ENCODE measurements at regions not wholly inside any gene's neighbourhood (a gene's known extent, or its start where the extent isn't known, plus 50 kb on each side); places are given as distances from the start of the nearest gene placed in this dataset.
"Not testable (repeated sequence)": the region's sequence is repeated elsewhere in the genome, so short reads cannot be mapped to it uniquely, and the experiment has no call there.

DNA sequence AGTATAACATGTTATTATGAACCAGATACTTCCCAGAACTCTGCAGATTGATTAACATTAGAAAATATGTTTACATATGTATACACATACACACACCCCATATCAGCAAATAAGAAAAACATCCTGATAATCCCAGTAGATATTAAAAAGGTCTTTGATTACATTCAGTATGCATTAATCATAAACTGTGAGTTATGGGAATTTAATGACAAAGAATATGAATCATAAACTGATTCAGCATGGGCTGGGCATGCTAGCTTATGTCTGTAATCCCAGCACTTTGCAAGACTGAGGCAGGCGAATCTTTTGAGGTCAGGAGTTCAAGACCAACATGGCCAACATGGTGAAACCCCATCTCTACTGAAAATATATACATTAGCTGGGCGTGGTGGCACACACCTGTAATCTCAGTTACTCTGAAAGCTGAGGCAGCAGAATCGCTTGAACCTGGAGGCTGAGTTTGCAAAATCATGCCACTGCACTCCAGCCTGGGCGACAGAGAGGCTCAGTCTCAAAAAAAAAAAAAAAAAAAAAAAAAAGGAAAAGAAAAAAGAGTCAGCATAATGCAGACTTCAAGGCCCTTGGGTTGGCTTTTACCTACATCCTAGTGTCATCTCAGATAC is 581.9 kb upstream of the PRR20A start:
- Mint-ChIP-seq H3K4me3 (no peak overlapping the region), H3K36me3 (ENCODE audit: low read depth) (no peaks in the 10 kb centered on the region), H3K27me3 (ENCODE audit: low read depth) (no peaks in the 10 kb centered on the region), H3K9me3 (peaks cover 48% of the 10 kb centered on the region), H3K27ac (no peak overlapping the region), H3K4me1 (ENCODE audit: low read depth) (no peaks in the 10 kb centered on the region)
- no peak for DNase-seq (ENCODE audit: low spot score)

DNA sequence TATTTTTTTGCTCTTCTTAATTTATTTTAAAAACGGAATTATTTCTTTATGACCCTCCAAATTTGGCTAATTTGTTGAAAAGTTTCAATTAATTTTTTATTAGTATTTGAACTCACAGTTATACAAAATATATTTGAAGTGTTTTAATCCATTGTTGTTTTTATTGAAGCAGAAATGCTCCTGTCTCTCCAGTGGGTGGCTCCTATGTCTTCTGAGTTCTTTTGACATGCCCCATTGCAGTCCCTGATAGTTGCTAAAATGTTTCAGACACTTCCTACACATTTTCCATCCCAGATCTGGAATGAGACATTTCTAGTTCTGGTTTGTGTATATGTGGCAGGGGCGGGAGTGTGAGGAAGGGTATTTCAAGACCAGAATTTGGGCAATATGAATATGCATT is 579.4 kb upstream of the PRR20A start:
- Mint-ChIP-seq H3K9me3 (peaks cover 38% of the 10 kb centered on the region), H3K4me3 (no peak overlapping the region), H3K4me1 (ENCODE audit: low read depth) (no peaks in the 10 kb centered on the region), H3K27ac (no peak overlapping the region), H3K27me3 (ENCODE audit: low read depth) (no peaks in the 10 kb centered on the region), H3K36me3 (ENCODE audit: low read depth) (no peaks in the 10 kb centered on the region)
- DNase-seq (ENCODE audit: low spot score): no peak

DNA sequence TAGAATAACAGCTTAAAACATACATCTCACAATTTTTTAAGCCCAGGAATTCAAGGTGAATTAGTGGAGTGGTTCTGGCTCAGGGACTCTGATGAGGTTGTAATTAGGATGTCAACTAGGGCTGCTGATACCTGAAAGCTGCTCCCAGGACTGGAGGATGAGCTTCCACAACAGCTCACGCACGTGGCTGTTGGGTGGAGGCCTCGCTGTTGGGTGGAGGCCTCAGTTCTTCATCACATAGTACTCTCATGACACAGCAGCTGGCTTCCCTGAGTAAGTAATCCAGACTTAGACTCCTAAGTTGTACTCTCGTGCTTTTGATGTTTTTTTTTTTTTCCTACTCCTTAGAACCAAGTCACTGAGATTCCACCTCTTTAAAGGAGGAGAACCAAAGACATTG is 577.1 kb upstream of the PRR20A start:
- DNase-seq (ENCODE audit: low spot score): no peak
- Mint-ChIP-seq H3K9me3 (peaks cover 19% of the 10 kb centered on the region), H3K4me1 (ENCODE audit: low read depth) (no peaks in the 10 kb centered on the region), H3K4me3 (no peak overlapping the region), H3K36me3 (ENCODE audit: low read depth) (no peaks in the 10 kb centered on the region), H3K27ac (no peak overlapping the region), H3K27me3 (ENCODE audit: low read depth) (no peaks in the 10 kb centered on the region)

DNA sequence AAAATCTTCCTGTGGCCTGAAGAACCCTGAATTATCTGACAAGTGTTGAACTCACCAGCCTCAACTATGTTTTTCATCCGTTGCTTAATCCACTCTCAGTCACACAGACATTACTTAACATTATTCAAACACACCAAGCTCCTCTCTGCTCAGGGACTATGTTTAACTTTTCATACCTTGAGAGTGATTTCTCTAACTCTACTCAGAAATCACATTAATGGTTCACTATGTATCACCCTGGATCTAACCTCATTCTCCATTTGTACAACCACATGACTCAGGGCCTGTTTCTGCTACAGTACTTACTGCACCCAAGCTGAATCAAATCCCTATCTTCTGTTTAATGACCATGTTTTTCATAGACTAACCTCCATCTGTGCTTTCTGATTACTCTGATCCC is 553.7 kb upstream of the PRR20A start:
- Mint-ChIP-seq H3K4me1 (ENCODE audit: low read depth) (no peaks in the 10 kb centered on the region), H3K27ac (no peak overlapping the region), H3K4me3 (no peak overlapping the region), H3K9me3 (peaks cover 60% of the 10 kb centered on the region), H3K36me3 (ENCODE audit: low read depth) (no peaks in the 10 kb centered on the region), H3K27me3 (ENCODE audit: low read depth) (no peaks in the 10 kb centered on the region)
- no peak for DNase-seq (ENCODE audit: low spot score)

DNA sequence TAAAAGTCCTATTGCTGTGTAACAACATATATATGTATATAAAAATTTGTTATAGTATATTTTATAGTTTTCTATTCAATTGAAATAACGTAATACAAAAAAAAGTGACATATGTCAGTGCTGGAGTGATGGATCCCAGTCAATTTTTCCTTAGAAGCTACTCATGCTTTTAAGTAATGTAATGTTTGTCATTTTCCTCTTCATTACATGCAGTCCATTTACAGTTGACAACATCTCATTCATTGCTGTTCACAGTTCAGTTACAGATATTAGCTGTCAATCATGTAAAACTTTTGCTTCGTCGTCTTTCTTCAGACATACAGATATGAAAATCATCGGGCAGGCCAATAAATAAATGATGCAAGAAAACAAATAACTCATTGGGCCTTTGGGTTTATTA is 525.1 kb upstream of the PRR20A start:
- Mint-ChIP-seq H3K4me3 (no peak overlapping the region), H3K9me3 (peaks cover 20% of the 10 kb centered on the region), H3K27ac (no peak overlapping the region), H3K27me3 (ENCODE audit: low read depth) (no peaks in the 10 kb centered on the region), H3K4me1 (ENCODE audit: low read depth) (no peaks in the 10 kb centered on the region), H3K36me3 (ENCODE audit: low read depth) (no peaks in the 10 kb centered on the region)
- no peak for DNase-seq (ENCODE audit: low spot score)

DNA sequence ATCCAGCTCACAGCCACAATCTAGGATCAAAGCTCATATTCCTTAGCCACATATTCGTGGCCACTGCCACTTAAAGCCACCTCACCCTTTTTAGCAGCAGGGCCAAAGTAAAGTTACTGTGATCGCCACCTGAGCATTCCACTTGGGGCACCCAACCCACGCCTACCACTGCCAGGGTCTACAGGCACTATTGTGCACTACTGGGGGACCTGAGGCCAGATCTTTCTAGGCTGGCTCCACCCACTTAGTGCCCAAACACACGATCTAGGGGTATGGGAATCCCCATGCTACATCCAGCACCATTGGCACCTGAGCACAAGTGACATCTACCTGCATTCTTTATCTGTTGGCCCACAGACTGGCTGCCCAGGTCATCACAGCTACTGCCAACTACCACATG is 517.9 kb upstream of the PRR20A start:
- Mint-ChIP-seq H3K27ac (no peak overlapping the region), H3K36me3 (ENCODE audit: low read depth) (no peaks in the 10 kb centered on the region), H3K4me1 (ENCODE audit: low read depth) (no peaks in the 10 kb centered on the region), H3K4me3 (no peak overlapping the region), H3K9me3 (peaks cover 33% of the 10 kb centered on the region), H3K27me3 (ENCODE audit: low read depth) (no peaks in the 10 kb centered on the region)
- DNase-seq (ENCODE audit: low spot score): no peak

DNA sequence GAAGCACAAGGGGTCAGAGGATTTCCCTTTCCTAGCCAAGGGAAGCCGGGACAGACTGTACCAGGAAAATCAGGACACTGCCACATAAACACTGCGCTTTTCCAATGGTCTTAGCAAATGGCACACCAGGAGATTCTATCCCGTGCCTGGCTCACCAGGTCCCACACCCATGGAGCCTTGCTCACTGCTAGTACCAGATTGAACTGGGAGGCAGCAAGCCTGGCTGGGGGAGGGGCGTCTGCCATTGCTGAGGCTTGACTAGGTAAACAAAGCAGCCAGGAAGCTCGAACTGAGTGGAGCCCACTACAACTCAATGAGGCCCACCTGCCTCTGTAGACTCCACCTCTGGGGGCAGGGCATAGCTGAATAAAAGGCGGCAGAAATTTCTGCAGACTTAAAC is 511.8 kb upstream of the PRR20A start:
- peaks cover 55% of the 10 kb centered on the region for H3K9me3 Mint-ChIP-seq
- H3K27me3 Mint-ChIP-seq (ENCODE audit: low read depth); H3K27ac Mint-ChIP-seq; DNase-seq (ENCODE audit: low spot score); H3K36me3 Mint-ChIP-seq (ENCODE audit: low read depth); H3K4me1 Mint-ChIP-seq (ENCODE audit: low read depth); H3K4me3 Mint-ChIP-seq: not testable (repeated sequence)

DNA sequence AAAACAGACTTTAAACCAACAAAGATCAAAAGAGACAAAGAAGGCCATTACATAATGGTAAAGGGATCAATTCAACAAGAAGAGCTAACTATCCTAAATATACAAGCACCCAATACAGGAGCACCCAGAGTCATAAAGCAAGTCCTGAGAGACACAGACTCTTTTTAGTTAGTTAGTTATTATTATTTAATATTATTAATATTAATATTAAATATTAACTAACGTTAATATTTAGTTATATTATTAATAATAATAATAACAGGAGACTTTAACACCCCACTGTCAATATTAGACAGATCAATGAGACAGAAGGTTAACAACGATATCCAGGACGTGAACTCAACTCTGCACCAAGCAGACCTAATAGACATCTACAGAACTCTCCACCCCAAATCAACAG is 509.7 kb upstream of the PRR20A start:
- not testable (repeated sequence) for H3K27me3 Mint-ChIP-seq (ENCODE audit: low read depth); DNase-seq (ENCODE audit: low spot score); H3K36me3 Mint-ChIP-seq (ENCODE audit: low read depth); H3K4me1 Mint-ChIP-seq (ENCODE audit: low read depth); H3K4me3 Mint-ChIP-seq; H3K27ac Mint-ChIP-seq
- peaks cover 46% of the 10 kb centered on the region for H3K9me3 Mint-ChIP-seq

DNA sequence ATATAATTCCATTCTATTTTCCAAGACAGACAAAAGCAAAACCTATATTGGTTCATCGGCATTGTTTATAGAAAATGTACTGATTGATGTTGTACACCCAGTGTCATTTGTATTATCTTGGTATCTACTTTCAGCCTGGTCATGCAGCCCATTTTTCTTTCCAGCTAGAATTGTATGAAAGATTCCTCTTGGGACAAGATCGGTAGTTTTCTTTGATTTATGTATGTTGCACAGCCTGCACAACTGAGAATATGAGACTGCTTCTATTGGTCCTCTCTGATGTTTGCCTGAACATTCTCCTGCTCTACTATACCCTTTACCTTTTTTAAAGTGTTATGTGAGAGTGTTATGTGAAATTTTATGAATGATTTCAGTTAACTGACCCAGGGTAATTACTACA is 487.7 kb upstream of the PRR20A start:
- Mint-ChIP-seq H3K27me3 (ENCODE audit: low read depth) (no peaks in the 10 kb centered on the region), H3K4me3 (no peak overlapping the region), H3K9me3 (peaks cover 42% of the 10 kb centered on the region), H3K4me1 (ENCODE audit: low read depth) (no peaks in the 10 kb centered on the region), H3K27ac (no peak overlapping the region), H3K36me3 (ENCODE audit: low read depth) (no peaks in the 10 kb centered on the region)
- DNase-seq (ENCODE audit: low spot score): no peak

DNA sequence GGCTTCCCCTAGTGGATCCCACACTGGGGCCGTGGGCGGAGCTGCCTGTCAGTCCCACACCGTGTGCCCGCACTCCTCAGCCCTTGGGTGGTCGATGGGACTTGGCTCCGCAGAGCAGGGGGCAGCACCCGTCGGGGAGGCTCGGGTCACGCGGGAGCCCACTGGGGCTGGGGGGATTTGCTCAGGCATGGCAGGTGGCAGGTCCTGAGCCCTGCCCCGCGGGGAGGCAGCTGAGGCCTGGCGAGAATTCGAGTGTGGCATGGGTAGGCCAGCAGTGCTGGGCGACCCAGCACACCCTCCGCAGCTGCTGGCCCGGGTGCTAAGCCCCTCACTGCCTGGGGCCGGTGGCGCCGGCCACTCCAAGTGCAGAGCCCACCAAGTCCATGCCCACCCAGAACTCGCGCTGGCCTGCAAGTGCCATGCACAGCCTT is 481.7 kb upstream of the PRR20A start:
- no peak for DNase-seq (ENCODE audit: low spot score)
- Mint-ChIP-seq H3K27me3 (ENCODE audit: low read depth) (no peaks in the 10 kb centered on the region), H3K9me3 (peaks cover 46% of the 10 kb centered on the region), H3K27ac (no peak overlapping the region), H3K36me3 (ENCODE audit: low read depth) (no peaks in the 10 kb centered on the region), H3K4me1 (ENCODE audit: low read depth) (no peaks in the 10 kb centered on the region), H3K4me3 (no peak overlapping the region)

DNA sequence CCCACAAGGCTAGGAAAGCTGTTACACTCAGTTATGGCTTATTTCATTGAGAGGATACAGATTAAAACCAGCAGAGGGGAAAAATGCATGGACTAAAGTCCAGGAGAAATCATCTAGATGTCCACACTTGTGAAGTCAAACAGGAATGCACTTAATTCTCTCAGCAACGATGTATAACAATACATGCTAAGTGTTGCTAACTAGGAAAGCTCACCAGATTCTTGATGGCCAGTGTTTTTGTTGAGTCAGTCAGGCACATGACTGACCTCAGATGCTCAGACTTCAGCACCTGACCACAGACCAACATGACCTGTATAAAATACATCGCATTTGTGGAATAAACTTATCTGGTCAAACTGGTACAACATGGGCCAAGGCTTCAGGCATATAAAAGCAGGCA is 470.2 kb upstream of the PRR20A start:
- Mint-ChIP-seq H3K4me1 (ENCODE audit: low read depth) (no peaks in the 10 kb centered on the region), H3K27ac (no peak overlapping the region), H3K27me3 (ENCODE audit: low read depth) (no peaks in the 10 kb centered on the region), H3K4me3 (no peak overlapping the region), H3K36me3 (ENCODE audit: low read depth) (no peaks in the 10 kb centered on the region), H3K9me3 (peaks cover 30% of the 10 kb centered on the region)
- no peak for DNase-seq (ENCODE audit: low spot score)

DNA sequence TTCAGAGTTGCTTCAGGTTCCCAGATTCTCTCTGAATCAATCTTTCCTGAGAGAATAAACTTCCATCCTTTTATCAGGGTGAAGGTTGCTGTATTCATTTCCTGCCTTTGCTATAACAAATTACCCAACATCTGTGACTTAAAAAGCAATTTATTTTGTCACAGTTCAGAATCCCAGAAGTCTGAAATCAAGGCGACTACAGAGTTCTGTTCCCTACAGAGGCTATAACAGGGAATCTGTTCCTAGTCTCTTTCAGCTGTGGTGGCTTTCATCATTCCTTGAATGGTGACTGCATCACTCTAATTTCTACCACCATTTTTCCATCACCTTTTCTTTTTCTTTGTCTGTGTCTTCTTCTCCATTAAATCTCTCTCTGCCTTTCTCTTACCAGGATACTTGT is 459.3 kb upstream of the PRR20A start:
- Mint-ChIP-seq H3K4me3 (no peak overlapping the region), H3K27ac (no peak overlapping the region), H3K27me3 (ENCODE audit: low read depth) (no peaks in the 10 kb centered on the region), H3K4me1 (ENCODE audit: low read depth) (no peaks in the 10 kb centered on the region), H3K9me3 (peaks cover 28% of the 10 kb centered on the region), H3K36me3 (ENCODE audit: low read depth) (no peaks in the 10 kb centered on the region)
- DNase-seq (ENCODE audit: low spot score): no peak

DNA sequence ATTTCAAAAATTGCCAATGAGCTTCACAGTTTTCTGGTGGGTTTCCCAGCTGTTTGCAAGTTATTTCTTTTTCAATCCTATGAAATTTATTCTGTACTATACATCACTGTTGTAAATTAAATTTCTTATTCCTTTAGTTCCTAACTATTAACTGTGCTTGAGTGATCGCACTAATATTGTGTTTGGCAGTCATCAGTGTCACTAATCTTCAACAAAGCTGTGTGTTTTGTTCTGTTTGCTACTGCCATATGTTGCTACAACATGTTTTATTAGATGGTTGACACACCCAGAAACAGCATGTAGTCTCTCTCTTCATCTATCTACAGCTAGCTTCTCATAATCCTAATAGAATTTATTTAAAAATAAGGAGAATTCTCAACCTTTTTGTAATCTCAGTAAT is 453.6 kb upstream of the PRR20A start:
- no peaks in the 10 kb centered on the region for H3K4me1 Mint-ChIP-seq (ENCODE audit: low read depth)
- H3K27ac Mint-ChIP-seq: no peak overlapping the region
- peaks cover 8% of the 10 kb centered on the region for H3K9me3 Mint-ChIP-seq
- no peaks in the 10 kb centered on the region for H3K36me3 Mint-ChIP-seq (ENCODE audit: low read depth)
- H3K27me3 Mint-ChIP-seq (ENCODE audit: low read depth): no peaks in the 10 kb centered on the region
- no peak overlapping the region for H3K4me3 Mint-ChIP-seq
- no peak for DNase-seq (ENCODE audit: low spot score)

DNA sequence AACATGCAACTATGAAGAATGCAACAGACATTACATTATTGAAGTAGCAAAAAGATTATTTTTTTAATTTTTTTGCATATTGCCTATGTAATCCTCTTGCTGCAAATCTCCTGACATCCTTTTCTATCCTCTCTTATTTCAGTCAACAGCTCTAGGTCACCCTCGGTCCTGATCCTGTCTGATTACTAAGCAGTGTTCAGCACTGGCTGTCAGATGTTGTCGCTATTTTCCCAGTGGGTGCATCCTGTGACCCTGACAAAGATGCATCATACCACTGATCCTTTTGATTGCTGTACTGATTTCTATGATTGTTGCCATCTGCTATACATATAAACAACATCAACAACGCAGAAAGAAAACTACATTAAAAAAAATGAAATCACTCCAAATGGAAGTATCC is 443.7 kb upstream of the PRR20A start:
- no peak for DNase-seq (ENCODE audit: low spot score)
- Mint-ChIP-seq H3K4me1 (ENCODE audit: low read depth) (no peaks in the 10 kb centered on the region), H3K36me3 (ENCODE audit: low read depth) (no peaks in the 10 kb centered on the region), H3K4me3 (no peak overlapping the region), H3K27me3 (ENCODE audit: low read depth) (no peaks in the 10 kb centered on the region), H3K27ac (no peak overlapping the region), H3K9me3 (peaks cover 53% of the 10 kb centered on the region)

DNA sequence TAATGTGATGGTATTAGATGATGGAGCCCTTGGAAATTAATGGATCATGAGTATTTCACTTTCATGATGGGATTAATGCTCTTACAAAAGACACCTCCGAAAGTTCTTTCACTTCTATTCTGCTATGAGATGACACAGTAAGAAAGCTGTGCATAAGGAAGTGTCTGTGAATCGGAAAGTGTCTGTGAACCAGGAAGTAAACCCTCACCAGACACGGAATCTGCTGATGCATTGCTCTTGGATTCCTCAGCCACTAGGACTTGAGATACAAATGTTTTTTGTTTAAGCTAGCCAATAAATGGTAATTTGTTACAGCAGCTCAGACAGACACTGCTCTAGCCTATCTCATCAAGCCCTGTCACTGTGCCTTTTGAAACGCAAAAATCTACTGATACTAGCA is 440.4 kb upstream of the PRR20A start:
- no peak overlapping the region for H3K4me3 Mint-ChIP-seq
- H3K9me3 Mint-ChIP-seq: peaks cover 44% of the 10 kb centered on the region
- no peaks in the 10 kb centered on the region for H3K27me3 Mint-ChIP-seq (ENCODE audit: low read depth)
- H3K36me3 Mint-ChIP-seq (ENCODE audit: low read depth): no peaks in the 10 kb centered on the region
- H3K4me1 Mint-ChIP-seq (ENCODE audit: low read depth): no peaks in the 10 kb centered on the region
- no peak for DNase-seq (ENCODE audit: low spot score)
- no peak overlapping the region for H3K27ac Mint-ChIP-seq

All from T-helper 2 cell treated with Interferon-gamma antibody and Interleukin-4, amounts not matched to agents 5 μg/mL and 100 μg/mL, for 36 hours (primary cell).